IMR-90 (cell line): ENCODE measurements at regions not wholly inside any gene's neighbourhood (a gene's known extent, or its start where the extent isn't known, plus 50 kb on each side); places are given as distances from the start of the nearest gene placed in this dataset.

Experiments used
- ATAC-seq: fragments of 200-7000 bp; cut with Tn5 transposase; 2 replicates; pipeline ENCODE4 v1.9.1; 2020; ENCODE audit warnings: low read depth, mild to moderate bottlenecking, moderate library complexity
- BruUV-seq: library from RNA; stranded (reverse); fragments of 400-500 nt; replicated peaks from 2 replicates; lab custom pipeline; 2021; lab: Mats Ljungman, UMichigan
- CTCF ChIA-PET: fragments of 300-600 bp; formaldehyde crosslinking; extraction: SDS; loops from one replicate; lab custom pipeline; 2021; ENCODE audit warnings: antibody characterized with exemption; lab: Yijun Ruan, JAX
- POLR2A ChIA-PET: fragments of 300-600 bp; sonication (Branson Sonifier 250); formaldehyde crosslinking; loops from one replicate; lab custom pipeline; 2022; ENCODE audit warnings: antibody characterized with exemption; ENCODE audit not compliant: unreplicated experiment; lab: Charles Lee
- DNase-seq: peaks from one replicate; pipeline ENCODE4 v3.0.0; 2013
- H2AFZ ChIP-seq: replicated peaks from 2 replicates; pipeline ENCODE3; 2013; ENCODE audit warnings: low read length, mild to moderate bottlenecking; ENCODE audit not compliant: poor library complexity
- H2AK5ac ChIP-seq: 2 replicates; pipeline ENCODE4 v1.6.1; 2013; ENCODE audit warnings: low read depth, low read length, inconsistent platforms
- H2AK9ac ChIP-seq: replicated peaks from 2 replicates; pipeline ENCODE3; 2013; ENCODE audit warnings: mild to moderate bottlenecking, low read depth, low read length, moderate library complexity; ENCODE audit not compliant: poor library complexity
- H2BK120ac ChIP-seq: 2 replicates; pipeline ENCODE4 v1.6.1; 2013; ENCODE audit warnings: low read depth, low read length, inconsistent platforms
- H2BK15ac ChIP-seq: 3 replicates; pipeline ENCODE4 v1.6.1; 2013; ENCODE audit warnings: low read depth, low read length, inconsistent platforms
- H2BK20ac ChIP-seq: 2 replicates; pipeline ENCODE4 v1.6.1; 2013; ENCODE audit warnings: low read depth, mild to moderate bottlenecking, inconsistent platforms, low read length, moderate library complexity
- H2BK5ac ChIP-seq: 2 replicates; pipeline ENCODE4 v1.6.1; 2013; ENCODE audit warnings: mild to moderate bottlenecking, low read depth, low read length, inconsistent platforms; ENCODE audit not compliant: poor library complexity, severe bottlenecking
- H3K14ac ChIP-seq: replicated peaks from 2 replicates; pipeline ENCODE4 v1.6.1; 2013; ENCODE audit warnings: low read depth, low read length, inconsistent platforms
- H3K18ac ChIP-seq: 2 replicates; pipeline ENCODE4 v1.6.1; 2013; ENCODE audit warnings: low read depth, low read length, control low read depth
- H3K23ac ChIP-seq: 2 replicates; pipeline ENCODE4 v1.6.1; 2013; ENCODE audit warnings: low read depth, low read length, inconsistent platforms
- H3K27ac ChIP-seq: 2 replicates; pipeline ENCODE4 v1.5.1; 2013; ENCODE audit warnings: mild to moderate bottlenecking, control low read depth, low read length; ENCODE audit not compliant: insufficient read depth
- H3K27me3 ChIP-seq: 2 replicates; pipeline ENCODE4 v1.6.1; 2013; ENCODE audit warnings: low read length; ENCODE audit not compliant: control insufficient read depth, insufficient read depth
- H3K36me3 ChIP-seq: 2 replicates; pipeline ENCODE4 v1.6.1; 2013; ENCODE audit warnings: low read length, mixed read lengths; ENCODE audit not compliant: control insufficient read depth, insufficient read depth
- H3K4ac ChIP-seq: 2 replicates; pipeline ENCODE4 v1.6.1; 2013; ENCODE audit warnings: low read depth, low read length, inconsistent platforms
- H3K4me1 ChIP-seq: 2 replicates; pipeline ENCODE4 v1.6.1; 2013; ENCODE audit warnings: low read length, mixed read lengths; ENCODE audit not compliant: control insufficient read depth, insufficient read depth
- H3K4me2 ChIP-seq: 2 replicates; pipeline ENCODE4 v1.6.1; 2013; ENCODE audit warnings: low read depth, mild to moderate bottlenecking, control low read depth, low read length, moderate library complexity
- H3K4me3 ChIP-seq: 2 replicates; pipeline ENCODE4 v1.5.1; 2013; ENCODE audit warnings: low read depth, mild to moderate bottlenecking, control low read depth, low read length, moderate library complexity; ENCODE audit not compliant: insufficient read depth
- H3K56ac ChIP-seq: 2 replicates; pipeline ENCODE4 v1.6.1; 2013; ENCODE audit warnings: low read length, inconsistent platforms; ENCODE audit not compliant: insufficient read depth; ENCODE audit errors: extremely low read depth
- H3K79me1 ChIP-seq, 2 experiments: 2 replicates each; pipeline ENCODE4 v1.6.1; 2013; ENCODE audit warnings: low read length in 2 of 2, inconsistent platforms in 1 of 2, low read depth in 1 of 2
- H3K9ac ChIP-seq: 2 replicates; pipeline ENCODE4 v1.6.1; 2013; ENCODE audit warnings: low read depth, low read length, control low read depth
- H3K9me1 ChIP-seq: 2 replicates; pipeline ENCODE4 v1.6.1; 2013; ENCODE audit warnings: low read length, inconsistent platforms; ENCODE audit not compliant: insufficient read depth
- H3K9me3 ChIP-seq: 2 replicates; pipeline ENCODE4 v1.6.1; 2013; ENCODE audit warnings: low read length; ENCODE audit not compliant: control insufficient read depth, insufficient read depth
- H4K20me1 ChIP-seq: 2 replicates; pipeline ENCODE4 v1.6.1; 2013; ENCODE audit warnings: low read length, inconsistent platforms; ENCODE audit not compliant: insufficient read depth
- H4K5ac ChIP-seq: 2 replicates; pipeline ENCODE4 v1.6.1; 2013; ENCODE audit warnings: mild to moderate bottlenecking, low read depth, low read length, control low read depth
- H4K8ac ChIP-seq, 2 experiments: 2 replicates each; pipeline ENCODE4 v1.6.1; 2013; ENCODE audit warnings: low read depth in 2 of 2, low read length in 2 of 2, control low read depth in 1 of 2, inconsistent platforms in 1 of 2
- H4K91ac ChIP-seq: 2 replicates; pipeline ENCODE4 v1.6.1; 2013; ENCODE audit warnings: low read depth, low read length, inconsistent platforms; ENCODE audit not compliant: insufficient read depth
- FOS ChIP-seq: fragments of 150-350 bp; IDR thresholded peaks from 2 replicates; pipeline ENCODE4 v1.6.1; 2016; ENCODE audit warnings: low read depth, low read length
- MAFK ChIP-seq: IDR thresholded peaks from 2 replicates; pipeline ENCODE4 v1.6.1; 2012; ENCODE audit warnings: low read depth, low read length, improper control_type of control experiment
- MXI1 ChIP-seq: IDR thresholded peaks from 2 replicates; pipeline ENCODE4 v1.6.1; 2012; ENCODE audit warnings: low read depth, mild to moderate bottlenecking, low read length, moderate library complexity, borderline replicate concordance
- NFE2L2 ChIP-seq: fragments of 150-350 bp; IDR thresholded peaks from 2 replicates; pipeline ENCODE4 v1.6.1; 2016; ENCODE audit warnings: low read depth, mild to moderate bottlenecking, low read length
- POLR2A ChIP-seq: IDR thresholded peaks from 2 replicates; pipeline ENCODE4 v1.6.1; 2012; ENCODE audit warnings: mild to moderate bottlenecking, low read depth, low read length
- RCOR1 ChIP-seq: IDR thresholded peaks from 2 replicates; pipeline ENCODE4 v1.6.1; 2012; ENCODE audit warnings: mild to moderate bottlenecking, low read length, improper control_type of control experiment; ENCODE audit not compliant: insufficient replicate concordance
- WGBS, 2 experiments: methylation state at CpG; one replicate each; pipeline versions ENCODE4 v1.1.5 to v1.1.7; 2013; ENCODE audit warnings: missing lambda C conversion rate in 2 of 2; ENCODE audit not compliant: insufficient read length in 1 of 2; ENCODE audit errors: extremely low coverage in 2 of 2; 5-methylcytosine and 5-hydroxymethylcytosine counted together
- dilution Hi-C: fragments of 300-500 bp; cut with HindIII; formaldehyde crosslinking; loops from one replicate; pipeline ENCODE4 v1.14.3; 2018; ENCODE audit warnings: low sequenced_read_pairs; ENCODE audit not compliant: unreplicated experiment
- in situ Hi-C: fragments of 300-500 bp; cut with MboI; formaldehyde crosslinking; loops from 3 replicates; pipeline ENCODE4 v1.14.3; 2019; ENCODE audit warnings: low sequenced_read_pairs, inconsistent platforms, mixed read lengths
- intact Hi-C: fragments of 100-400 bp; cut with micrococcal nuclease; formaldehyde crosslinking; loops from 2 replicates; pipeline ENCODE4 v1.10.0; 2022
- TF ChIP-seq, protein P1 (sequence below): conservative IDR thresholded peaks from 2 replicates; pipeline ENCODE4 v1.5.1; 2012; ENCODE audit warnings: mild to moderate bottlenecking, low read depth, low read length, improper control_type of control experiment
- TF ChIP-seq, protein P2 (sequence below): fragments of 150-350 bp; IDR thresholded peaks from 2 replicates; pipeline ENCODE4 v1.6.1; 2017; ENCODE audit warnings: mild to moderate bottlenecking, antibody characterized with exemption, low read length, low read depth

GRCh38 chr18:37872562-37872961 lies 307.0 kb upstream of the CELF4 start:
- Histone ChIP-seq H3K9me1 (no peaks in the 10 kb centered on the region), H2BK15ac (no peak overlapping the region), H2BK20ac (no peak overlapping the region), H3K4me2 (no peak overlapping the region), H3K4me1 (no peaks in the 10 kb centered on the region), H2AFZ (no peak overlapping the region), H3K56ac (no peak overlapping the region), H3K4me3 (no peak overlapping the region), H4K91ac (no peak overlapping the region), H2BK5ac (no peak overlapping the region), H3K23ac (no peak overlapping the region), H3K36me3 (no peaks in the 10 kb centered on the region), H2AK9ac (no peak overlapping the region), H3K18ac (no peak overlapping the region), H3K4ac (no peak overlapping the region), H3K14ac (no peak overlapping the region), H3K79me1 (no peaks in the 10 kb centered on the region), H3K9me3 (peaks cover 14% of the 10 kb centered on the region), H4K5ac (no peak overlapping the region), H3K27me3 (no peaks in the 10 kb centered on the region), H4K8ac (no peak overlapping the region), H3K9ac (no peak overlapping the region), H4K20me1 (no peaks in the 10 kb centered on the region), H3K27ac (no peak overlapping the region), H2BK120ac (no peak overlapping the region), H2AK5ac (no peak overlapping the region)
- TF ChIP-seq RCOR1 (no peak), POLR2A (no peak), NFE2L2 (no peak), FOS (no peak), MXI1 (no peak), MAFK (no peak)
- TF ChIP-seq, protein P1, sequence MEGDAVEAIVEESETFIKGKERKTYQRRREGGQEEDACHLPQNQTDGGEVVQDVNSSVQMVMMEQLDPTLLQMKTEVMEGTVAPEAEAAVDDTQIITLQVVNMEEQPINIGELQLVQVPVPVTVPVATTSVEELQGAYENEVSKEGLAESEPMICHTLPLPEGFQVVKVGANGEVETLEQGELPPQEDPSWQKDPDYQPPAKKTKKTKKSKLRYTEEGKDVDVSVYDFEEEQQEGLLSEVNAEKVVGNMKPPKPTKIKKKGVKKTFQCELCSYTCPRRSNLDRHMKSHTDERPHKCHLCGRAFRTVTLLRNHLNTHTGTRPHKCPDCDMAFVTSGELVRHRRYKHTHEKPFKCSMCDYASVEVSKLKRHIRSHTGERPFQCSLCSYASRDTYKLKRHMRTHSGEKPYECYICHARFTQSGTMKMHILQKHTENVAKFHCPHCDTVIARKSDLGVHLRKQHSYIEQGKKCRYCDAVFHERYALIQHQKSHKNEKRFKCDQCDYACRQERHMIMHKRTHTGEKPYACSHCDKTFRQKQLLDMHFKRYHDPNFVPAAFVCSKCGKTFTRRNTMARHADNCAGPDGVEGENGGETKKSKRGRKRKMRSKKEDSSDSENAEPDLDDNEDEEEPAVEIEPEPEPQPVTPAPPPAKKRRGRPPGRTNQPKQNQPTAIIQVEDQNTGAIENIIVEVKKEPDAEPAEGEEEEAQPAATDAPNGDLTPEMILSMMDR = no peak
- TF ChIP-seq, protein P2, sequence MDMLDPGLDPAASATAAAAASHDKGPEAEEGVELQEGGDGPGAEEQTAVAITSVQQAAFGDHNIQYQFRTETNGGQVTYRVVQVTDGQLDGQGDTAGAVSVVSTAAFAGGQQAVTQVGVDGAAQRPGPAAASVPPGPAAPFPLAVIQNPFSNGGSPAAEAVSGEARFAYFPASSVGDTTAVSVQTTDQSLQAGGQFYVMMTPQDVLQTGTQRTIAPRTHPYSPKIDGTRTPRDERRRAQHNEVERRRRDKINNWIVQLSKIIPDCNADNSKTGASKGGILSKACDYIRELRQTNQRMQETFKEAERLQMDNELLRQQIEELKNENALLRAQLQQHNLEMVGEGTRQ = no peak
- DNase-seq (no peak), ATAC-seq (no peak)
- WGBS, 2 experiments = no CpG with 5 or more reads among the region's 2 CpGs
- in situ Hi-C loops (no loop called here), intact Hi-C loops (no loop called here), dilution Hi-C loops (no loop called here)
- BruUV-seq = no TSS peak
- ChIA-PET POLR2A (no interaction called here), CTCF (no interaction called here)
